Smooth muscle cell (in vitro differentiated cells): ENCODE measurements at regions not wholly inside any gene's neighbourhood (a gene's known extent, or its start where the extent isn't known, plus 50 kb on each side); places are given as distances from the start of the nearest gene placed in this dataset.

Experiments used
- DNase-seq: peaks from one replicate; lab custom pipeline; 2025; ENCODE audit not compliant: unreplicated experiment; lab: John Stamatoyannopoulos, UW
- H2AFZ ChIP-seq: fragments of 200-600 bp; sonication (generic); 2 replicates; pipeline ENCODE4 v1.6.0; 2016; ENCODE audit warnings: antibody characterized with exemption, low read depth, mild to moderate bottlenecking
- H3F3A ChIP-seq: fragments of 200-600 bp; sonication (generic); 2 replicates; pipeline ENCODE4 v1.6.0; 2017; ENCODE audit warnings: antibody characterized with exemption, low read depth
- H3K27ac ChIP-seq: fragments of 200-600 bp; sonication (generic); 2 replicates; pipeline ENCODE4 v1.5.1; 2016; ENCODE audit warnings: low read depth, mild to moderate bottlenecking
- H3K27me3 ChIP-seq: fragments of 200-600 bp; sonication (generic); 2 replicates; pipeline ENCODE4 v1.6.1; 2016; ENCODE audit warnings: low read depth, mild to moderate bottlenecking
- H3K36me3 ChIP-seq: fragments of 200-600 bp; sonication (generic); 2 replicates; pipeline ENCODE4 v1.5.1; 2016; ENCODE audit warnings: low read depth
- H3K4me1 ChIP-seq: fragments of 200-600 bp; sonication (generic); 2 replicates; pipeline ENCODE4 v1.5.1; 2016; ENCODE audit warnings: low read depth
- H3K4me2 ChIP-seq: fragments of 200-600 bp; sonication (generic); 2 replicates; pipeline ENCODE4 v1.6.0; 2016; ENCODE audit warnings: mild to moderate bottlenecking
- H3K4me3 ChIP-seq: fragments of 200-600 bp; sonication (generic); 2 replicates; pipeline ENCODE4 v1.5.1; 2016; ENCODE audit warnings: mild to moderate bottlenecking
- H3K79me2 ChIP-seq: fragments of 200-600 bp; sonication (generic); 2 replicates; pipeline ENCODE4 v1.6.0; 2016; ENCODE audit warnings: low read depth, mild to moderate bottlenecking
- H3K9ac ChIP-seq: fragments of 200-600 bp; sonication (generic); 2 replicates; pipeline ENCODE4 v1.6.0; 2016; ENCODE audit warnings: low read depth
- H3K9me3 ChIP-seq: fragments of 200-600 bp; sonication (generic); replicated peaks from 2 replicates; pipeline ENCODE4 v1.5.1; 2016; ENCODE audit warnings: low read depth
- H4K20me1 ChIP-seq: fragments of 200-600 bp; sonication (generic); 2 replicates; pipeline ENCODE4 v1.6.0; 2016; ENCODE audit warnings: low read depth
- CTCF ChIP-seq: fragments of 200-600 bp; sonication (generic); IDR thresholded peaks from 2 replicates; pipeline ENCODE4 v1.5.1; 2017; ENCODE audit warnings: borderline replicate concordance, mild to moderate bottlenecking, antibody characterized with exemption; ENCODE audit not compliant: insufficient read depth, poor library complexity, severe bottlenecking
- WGBS: methylation state at CpG from one replicate; pipeline ENCODE4 v1.1.7; 2016; ENCODE audit warnings: low lambda C conversion rate; 5-methylcytosine and 5-hydroxymethylcytosine counted together

- DNase-seq, result no peak
- Histone ChIP-seq H3K9ac (no peak overlapping the region), H3K36me3 (no peaks in the 10 kb centered on the region)
These were observed 79.0 kb upstream of the TRIB2 start for GRCh38 chr2:12637754-12638153.

GRCh38 chr2:12641441-12641840, 75.3 kb upstream of the TRIB2 start:
- Histone ChIP-seq H3F3A (no peaks in the 10 kb centered on the region), H3K9ac (no peak overlapping the region), H3K4me3 (no peak overlapping the region), H3K4me1 (peaks cover 3% of the 10 kb centered on the region), H4K20me1 (no peaks in the 10 kb centered on the region), H3K36me3 (no peaks in the 10 kb centered on the region), H3K27me3 (no peaks in the 10 kb centered on the region), H3K79me2 (no peaks in the 10 kb centered on the region), H3K4me2 (no peak overlapping the region), H2AFZ (no peak overlapping the region), H3K27ac (no peak overlapping the region), H3K9me3 (no peaks in the 10 kb centered on the region)
- no peak for TF ChIP-seq CTCF
- DNase-seq, result no peak
- WGBS, result 76% methylated on average over 1 of the region's 1 CpG

More at GRCh38 chr2:12637754-12638153, 79.0 kb upstream of the TRIB2 start:
- Histone ChIP-seq H4K20me1 (no peaks in the 10 kb centered on the region), H3K27me3 (no peaks in the 10 kb centered on the region), H3K27ac (peak overlapping the region; percentile 42), H3K9me3 (no peaks in the 10 kb centered on the region), H3K4me3 (no peak overlapping the region), H3K4me1 (peaks cover 3% of the 10 kb centered on the region), H3F3A (no peaks in the 10 kb centered on the region), H3K4me2 (no peak overlapping the region), H3K79me2 (no peaks in the 10 kb centered on the region), H2AFZ (no peak overlapping the region)
- WGBS, result 100% methylated on average over 1 of the region's 1 CpG
- no peak for TF ChIP-seq CTCF

GRCh38 chr2:12642332-12642731, 74.4 kb upstream of the TRIB2 start:
- H3K4me3 ChIP-seq, result no peak overlapping the region
- TF ChIP-seq CTCF, result no peak
- no peak overlapping the region for H3K9ac ChIP-seq
- H3K9me3 ChIP-seq, result no peaks in the 10 kb centered on the region
- H3K79me2 ChIP-seq, result no peaks in the 10 kb centered on the region
- no peaks in the 10 kb centered on the region for H4K20me1 ChIP-seq
- DNase-seq, result no peak
- no peak overlapping the region for H3K27ac ChIP-seq
- H3K4me1 ChIP-seq, result no peaks in the 10 kb centered on the region
- no peaks in the 10 kb centered on the region for H3F3A ChIP-seq
- H3K27me3 ChIP-seq, result no peaks in the 10 kb centered on the region
- 74% methylated on average over 7 of the region's 7 CpGs for whole genome bisulfite sequencing
- H3K36me3 ChIP-seq, result no peaks in the 10 kb centered on the region
- H3K4me2 ChIP-seq, result no peak overlapping the region
- no peak overlapping the region for H2AFZ ChIP-seq

GRCh38 chr2:12642859-12643258, 73.9 kb upstream of the TRIB2 start:
- H3K9me3 ChIP-seq, result no peaks in the 10 kb centered on the region
- no peaks in the 10 kb centered on the region for H4K20me1 ChIP-seq
- H3K27me3 ChIP-seq, result no peaks in the 10 kb centered on the region
- DNase-seq, result no peak
- H2AFZ ChIP-seq, result no peak overlapping the region
- H3K36me3 ChIP-seq, result no peaks in the 10 kb centered on the region
- no peak overlapping the region for H3K9ac ChIP-seq
- WGBS, result 43% methylated on average over 5 of the region's 5 CpGs
- H3K4me1 ChIP-seq, result no peaks in the 10 kb centered on the region
- H3K27ac ChIP-seq, result no peak overlapping the region
- no peak overlapping the region for H3K4me2 ChIP-seq
- no peaks in the 10 kb centered on the region for H3F3A ChIP-seq
- H3K4me3 ChIP-seq, result no peak overlapping the region
- no peak for TF ChIP-seq CTCF
- no peaks in the 10 kb centered on the region for H3K79me2 ChIP-seq
